GM12892 (cell line): ENCODE measurements at regions not wholly inside any gene's neighbourhood (a gene's known extent, or its start where the extent isn't known, plus 50 kb on each side); places are given as distances from the start of the nearest gene placed in this dataset.

Experiments used
- DNase-seq: peaks from one replicate; pipeline ENCODE4 v3.0.0; 2011; ENCODE audit not compliant: insufficient read length
- FAIRE-seq: peaks from 2 replicates; lab custom pipeline; 2011; peaks lifted over from hg19 to GRCh38; lab: Jason Lieb, UNC
- POLR2A ChIP-seq: IDR thresholded peaks from 2 replicates; pipeline ENCODE4 v1.6.1; 2011; ENCODE audit warnings: low read depth, low read length, control low read depth
- POLR2AphosphoS5 ChIP-seq: IDR thresholded peaks from 2 replicates; pipeline ENCODE4 v1.6.1; 2011; ENCODE audit warnings: low read depth, low read length, control low read depth
- TAF1 ChIP-seq: IDR thresholded peaks from 2 replicates; pipeline ENCODE4 v1.6.1; 2011; ENCODE audit warnings: low read depth, mild to moderate bottlenecking, control low read depth, low read length, borderline replicate concordance

- FAIRE-seq = no peak
- no peak for TF ChIP-seq POLR2AphosphoS5
- no peak for TF ChIP-seq POLR2A
- no peak for TF ChIP-seq TAF1
Measured at GRCh38 chr2:204081487-204082425, 145.2 kb downstream of the ICOS start.

DNA sequence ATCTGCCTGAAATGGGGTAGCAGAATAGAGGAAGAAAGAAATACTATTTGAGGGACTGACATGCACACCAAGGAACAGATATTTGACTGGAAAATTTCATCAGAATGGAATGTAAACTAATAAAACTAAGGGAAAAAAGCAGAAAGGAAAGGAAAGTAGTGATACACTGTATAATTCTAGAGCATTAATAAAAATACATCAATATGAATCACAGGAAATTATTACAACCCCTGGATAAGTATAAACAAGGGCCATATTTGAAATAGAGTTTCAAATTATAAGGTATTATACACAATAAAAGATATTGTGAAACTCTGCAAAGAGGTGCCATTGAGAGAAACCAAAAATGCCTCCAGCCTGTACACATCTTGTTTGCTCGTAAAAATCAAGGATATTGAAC is 149.6 kb downstream of the ICOS start:
- no peak for DNase-seq
- TF ChIP-seq POLR2A = no peak
- TF ChIP-seq TAF1 = no peak
- no peak for TF ChIP-seq POLR2AphosphoS5
- FAIRE-seq = no peak

More at GRCh38 chr2:204081487-204082425, 145.2 kb downstream of the ICOS start:
- DNase-seq = no peak

GRCh38 chr2:204089105-204089504 is 152.5 kb downstream of the ICOS start:
- no peak for DNase-seq
- TF ChIP-seq POLR2A = no peak
- TF ChIP-seq TAF1 = no peak
- no peak for TF ChIP-seq POLR2AphosphoS5
- no peak for FAIRE-seq

DNA sequence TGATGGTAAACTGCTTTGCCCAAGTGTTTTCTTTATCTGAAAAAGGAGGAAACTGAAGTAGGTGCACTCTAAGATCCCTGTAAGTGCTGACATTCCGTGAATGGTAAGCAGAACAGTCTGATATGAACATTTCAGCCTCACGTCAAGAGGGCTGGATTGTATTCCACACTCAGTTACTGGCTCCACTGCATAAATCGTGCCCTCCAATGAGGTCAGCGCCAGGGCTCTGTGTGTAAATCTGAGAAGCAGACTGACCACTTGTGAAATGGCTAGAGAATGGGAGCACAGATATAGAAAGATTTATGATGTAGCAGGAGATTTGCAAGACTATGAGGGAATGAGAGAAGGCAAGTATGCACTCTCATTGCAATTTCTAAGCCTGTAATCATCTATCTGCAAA is 153.0 kb downstream of the ICOS start:
- FAIRE-seq (no peak), DNase-seq (no peak)
- TF ChIP-seq POLR2A = no peak
- TF ChIP-seq POLR2AphosphoS5 = no peak
- TF ChIP-seq TAF1 = no peak

- FAIRE-seq (no peak), DNase-seq (no peak)
- TF ChIP-seq POLR2AphosphoS5 = no peak
- TF ChIP-seq POLR2A = no peak
- no peak for TF ChIP-seq TAF1
Measured at GRCh38 chr2:204090021-204090420, 153.5 kb downstream of the ICOS start.

- no peak for TF ChIP-seq POLR2AphosphoS5
- TF ChIP-seq POLR2A = no peak
- no peak for TF ChIP-seq TAF1
- DNase-seq (no peak), FAIRE-seq (no peak)
Measured at GRCh38 chr2:204104811-204105210, 168.2 kb downstream of the ICOS start.

- FAIRE-seq (no peak), DNase-seq (no peak)
- TF ChIP-seq TAF1 (no peak), POLR2AphosphoS5 (no peak), POLR2A (no peak)
Measured at GRCh38 chr2:204108330-204108751, 171.8 kb downstream of the ICOS start.

DNA sequence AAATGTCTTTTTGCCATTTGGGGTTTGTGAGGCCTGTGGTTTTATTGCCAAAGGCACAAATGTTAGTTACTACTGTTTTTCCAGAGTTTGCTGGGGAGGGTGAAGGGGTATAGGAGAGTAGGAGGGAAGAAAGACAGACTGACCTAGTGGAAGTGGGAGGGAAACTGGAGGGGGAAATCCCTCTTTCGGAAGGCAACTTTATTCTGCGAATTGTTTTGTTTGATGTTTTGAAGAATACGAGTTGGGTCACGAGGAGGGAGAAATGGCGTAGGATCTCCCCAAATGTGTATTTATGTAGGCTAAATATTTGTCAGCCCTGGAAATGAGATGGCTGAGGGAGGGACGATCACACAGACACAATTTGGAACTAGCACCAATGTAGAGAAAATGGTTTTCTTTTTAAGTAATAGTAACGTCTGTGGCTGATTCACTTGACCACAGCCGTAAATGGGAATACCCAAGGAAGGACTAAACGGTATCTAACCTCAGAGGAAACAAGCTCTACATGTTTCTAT is 172.3 kb downstream of the ICOS start:
- TF ChIP-seq POLR2AphosphoS5 (no peak), POLR2A (no peak), TAF1 (no peak)
- FAIRE-seq (no peak), DNase-seq (no peak)

DNA sequence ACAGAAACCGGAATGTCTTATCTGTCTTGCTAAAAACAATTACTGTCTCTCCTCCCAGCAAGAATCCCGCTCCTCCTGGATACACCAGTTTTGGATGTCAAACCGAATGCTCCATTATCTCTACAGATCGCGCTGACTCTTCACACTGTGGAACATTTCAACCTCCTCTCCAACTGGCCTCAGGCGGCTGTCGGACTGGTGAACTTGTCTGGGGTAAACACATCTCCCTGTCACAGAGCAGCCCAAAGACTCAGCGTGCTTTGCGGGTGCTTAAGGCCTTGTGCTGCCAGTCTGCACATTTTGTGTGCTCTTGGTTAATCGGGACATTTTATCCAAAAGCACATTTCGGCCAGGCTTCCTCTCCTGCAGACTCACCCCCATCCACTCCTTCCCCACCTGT is 173.1 kb downstream of the ICOS start:
- FAIRE-seq = no peak
- DNase-seq = no peak
- TF ChIP-seq POLR2A (no peak), TAF1 (no peak), POLR2AphosphoS5 (no peak)

DNA sequence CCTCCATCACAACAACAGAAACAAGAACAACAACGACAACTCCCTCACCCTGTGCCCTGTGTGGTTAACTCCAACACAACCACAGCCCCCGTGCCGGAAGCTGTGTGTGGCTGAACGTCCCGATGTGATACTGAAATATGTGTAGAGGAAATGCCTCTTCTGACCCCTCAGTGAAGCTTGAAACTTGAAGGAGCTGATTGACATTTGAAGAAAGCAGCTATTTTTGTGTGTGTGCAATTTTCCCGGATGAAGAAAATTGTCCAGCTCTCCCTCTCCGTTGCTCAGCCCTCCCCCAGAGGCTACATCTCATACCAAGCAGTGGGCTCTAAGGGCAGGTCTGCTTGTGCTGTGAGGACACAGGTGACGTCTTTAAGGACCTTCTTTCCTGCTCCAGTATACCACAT is 173.8 kb downstream of the ICOS start:
- DNase-seq (no peak), FAIRE-seq (peak; percentile 38)
- no peak for TF ChIP-seq POLR2A
- no peak for TF ChIP-seq POLR2AphosphoS5
- no peak for TF ChIP-seq TAF1

DNA sequence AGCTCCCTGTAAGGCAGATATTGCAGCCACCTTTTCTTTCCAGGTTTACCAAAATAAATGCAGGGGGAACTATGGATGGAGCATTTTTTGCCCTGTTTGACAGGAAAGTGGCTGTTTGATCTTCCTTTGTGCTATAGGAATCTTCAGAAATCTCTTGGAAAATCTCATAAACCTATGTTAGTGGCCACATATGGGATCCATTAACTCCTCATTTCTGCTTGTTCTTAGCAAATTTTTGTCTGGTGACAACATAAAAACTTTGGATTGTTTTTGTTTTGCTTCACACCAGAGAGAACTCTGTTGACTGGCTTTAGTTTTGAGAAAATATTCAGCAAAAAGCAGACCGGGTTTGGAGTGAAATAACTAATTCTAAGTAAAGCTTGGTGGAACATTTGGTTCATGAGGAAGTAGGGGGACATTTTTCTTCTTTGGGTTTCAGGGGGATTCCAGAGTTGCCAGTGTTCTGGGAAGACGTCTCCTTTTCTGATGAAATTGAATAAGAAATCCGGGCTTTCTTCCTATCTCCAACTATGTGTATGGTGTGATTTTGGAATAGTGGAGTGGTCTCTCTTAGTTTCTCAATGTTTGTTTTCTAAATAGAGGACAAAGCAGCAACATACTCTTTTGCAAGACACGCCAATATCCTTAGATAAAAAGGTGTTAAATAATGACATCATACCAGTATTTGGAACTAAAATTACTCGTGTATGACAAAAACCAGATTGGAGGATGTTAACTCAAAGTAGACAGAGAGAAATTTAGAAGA is 174.4 kb downstream of the ICOS start:
- TF ChIP-seq POLR2A (no peak), TAF1 (no peak), POLR2AphosphoS5 (no peak)
- DNase-seq (no peak), FAIRE-seq (no peak)
